RCC 7860 (cell line): ENCODE measurements at regions not wholly inside any gene's neighbourhood (a gene's known extent, or its start where the extent isn't known, plus 50 kb on each side); places are given as distances from the start of the nearest gene placed in this dataset.

Experiments used
- DNase-seq: peaks from one replicate; pipeline ENCODE4 v3.0.0-alpha.2; 2015; ENCODE audit warnings: low spot score
- FAIRE-seq: peaks from 2 replicates; lab custom pipeline; 2012; peaks lifted over from hg19 to GRCh38; lab: Jason Lieb, UNC

GRCh38 chr1:101098327-101098726 lies 72.7 kb upstream of the DPH5 start:
- FAIRE-seq (no peak), DNase-seq (no peak)

DNA sequence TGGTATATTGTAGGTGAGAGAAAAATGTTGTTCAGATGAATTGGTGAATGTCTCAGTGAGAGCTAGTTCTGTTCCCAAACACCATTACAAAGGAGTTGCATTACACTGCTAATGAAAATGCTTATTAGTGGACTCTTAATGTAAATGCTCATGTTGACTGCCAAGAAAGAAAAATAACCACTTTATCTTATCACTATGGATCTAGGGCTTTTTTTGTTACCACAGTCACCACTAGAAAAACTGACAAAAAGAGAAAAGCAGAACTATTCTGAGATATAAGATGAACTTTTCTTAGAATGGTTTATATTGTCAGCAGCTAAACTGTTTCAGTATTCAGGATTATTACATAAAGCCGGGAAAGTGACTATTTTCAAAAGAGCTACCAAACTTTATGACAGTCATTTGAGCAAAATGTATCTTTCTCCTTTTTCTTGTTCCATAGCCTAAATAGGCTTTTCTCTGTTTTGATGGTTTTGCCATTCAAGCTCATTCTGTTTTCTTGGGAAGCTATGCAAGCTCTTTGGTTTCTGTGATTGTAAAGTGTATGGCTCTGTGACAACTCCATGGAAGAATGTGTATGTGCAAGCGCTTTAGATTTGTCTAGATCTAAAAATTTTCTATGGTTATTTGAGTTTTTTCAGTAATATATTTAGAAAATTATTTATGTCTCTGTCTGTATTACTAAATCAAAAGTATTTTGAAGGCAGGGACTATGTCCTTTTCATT lies 64.2 kb upstream of the DPH5 start:
- DNase-seq (no peak), FAIRE-seq (no peak)

DNA sequence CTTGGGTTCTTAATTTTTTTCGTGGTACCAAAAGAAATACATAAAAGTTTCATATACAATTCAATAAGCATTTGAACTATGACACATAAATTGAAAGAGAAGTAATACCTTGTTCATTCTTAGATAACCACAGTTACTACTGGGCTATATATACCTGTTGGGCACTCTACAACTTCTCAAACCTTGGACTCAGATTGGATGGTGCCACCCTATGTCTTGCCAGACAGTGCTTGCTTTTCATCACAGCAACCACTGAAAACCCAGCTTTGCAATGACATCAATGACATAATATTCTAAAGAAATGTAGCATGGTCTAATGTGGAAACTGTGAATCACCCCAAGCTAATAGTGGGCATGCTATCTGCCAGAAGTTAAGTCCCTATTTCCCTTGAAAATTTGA lies 62.8 kb upstream of the DPH5 start:
- DNase-seq (no peak), FAIRE-seq (no peak)

- DNase-seq (no peak), FAIRE-seq (no peak)
Measured at GRCh38 chr1:101086783-101087182, 61.2 kb upstream of the DPH5 start.

DNA sequence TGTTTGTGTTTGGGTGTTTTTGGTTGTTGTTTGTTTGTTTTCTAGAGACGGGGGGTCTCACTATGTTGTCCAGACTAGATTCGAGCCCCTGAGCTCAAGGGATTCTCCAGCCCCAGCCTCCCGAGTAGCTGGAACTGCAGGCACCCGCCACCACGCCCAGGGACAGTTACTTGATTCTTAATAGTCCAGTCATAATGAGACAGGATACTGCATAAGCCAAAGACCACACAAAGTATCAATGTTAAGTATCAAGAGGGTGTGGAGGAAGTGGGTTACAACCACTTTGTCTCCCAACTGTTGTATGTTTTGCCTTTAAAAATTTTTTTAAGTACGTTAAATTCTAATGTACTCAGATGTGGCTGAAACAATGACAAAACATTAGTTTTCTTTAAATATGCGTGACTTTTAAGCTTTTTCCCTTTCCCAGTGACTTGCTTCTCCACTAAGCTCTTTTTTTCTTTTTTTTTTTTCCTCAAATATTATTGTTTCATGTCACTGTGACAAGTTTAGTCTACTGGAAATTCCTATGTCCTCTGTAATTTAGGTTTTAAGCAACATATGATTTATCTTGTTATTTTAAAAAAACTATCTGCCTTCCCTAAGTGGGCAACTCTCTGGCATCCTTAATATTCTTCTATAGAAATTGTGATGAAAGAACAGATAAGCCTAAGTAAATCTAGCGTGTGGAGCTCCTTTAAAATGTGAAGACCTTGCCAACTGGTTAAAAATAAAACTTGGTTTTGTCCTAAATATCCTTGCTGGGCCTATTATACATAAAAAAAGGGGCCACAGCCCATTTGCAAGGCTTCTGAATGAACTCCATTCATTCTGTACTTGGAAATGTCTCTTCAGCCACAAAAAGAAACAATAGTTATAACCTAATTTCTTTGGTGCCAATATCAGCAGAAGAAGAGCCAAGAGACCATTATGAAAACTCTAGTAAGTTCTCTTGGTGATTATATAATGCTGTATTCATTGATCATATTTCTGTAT lies 56.2 kb upstream of the DPH5 start:
- FAIRE-seq = no peak
- DNase-seq = no peak

DNA sequence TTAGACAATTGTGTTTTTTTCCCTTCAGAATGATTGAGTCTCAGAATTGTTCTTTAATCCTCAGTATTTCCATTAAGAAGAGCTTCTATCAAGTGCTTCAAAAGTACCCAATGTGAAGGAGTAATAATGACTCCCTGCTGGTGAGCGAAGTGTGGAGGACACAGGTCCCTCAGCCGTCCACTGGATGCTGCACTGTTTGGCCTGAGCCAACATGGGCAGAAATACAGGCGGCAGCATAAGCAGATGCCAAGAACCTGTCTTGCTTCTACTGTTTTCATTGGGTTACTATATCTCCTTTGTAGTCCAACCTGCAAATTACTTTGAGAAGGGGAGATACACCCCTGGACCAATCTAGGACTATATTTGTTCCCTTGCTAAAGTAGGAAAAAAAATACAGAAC lies 55.3 kb upstream of the DPH5 start:
- no peak for FAIRE-seq
- DNase-seq = no peak

DNA sequence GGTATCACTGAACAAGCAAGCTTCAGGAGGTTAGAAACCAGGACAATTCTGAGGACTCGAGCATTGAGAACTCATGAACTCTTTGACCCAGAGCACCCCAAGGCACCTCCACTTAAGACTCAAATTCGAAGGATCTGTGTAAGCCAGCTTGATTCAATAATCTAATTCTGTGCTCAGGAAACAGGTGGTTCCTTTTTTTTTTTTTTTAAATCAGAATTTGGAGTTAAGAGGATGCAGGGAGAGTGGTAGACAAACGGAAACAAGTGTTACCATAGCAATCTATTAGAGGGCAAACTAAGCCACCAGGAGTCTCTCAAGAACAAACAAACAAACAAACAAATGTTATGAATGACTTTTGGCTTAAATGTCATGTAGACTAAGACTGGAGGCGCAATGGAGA lies 53.8 kb upstream of the DPH5 start:
- DNase-seq (no peak), FAIRE-seq (no peak)

DNA sequence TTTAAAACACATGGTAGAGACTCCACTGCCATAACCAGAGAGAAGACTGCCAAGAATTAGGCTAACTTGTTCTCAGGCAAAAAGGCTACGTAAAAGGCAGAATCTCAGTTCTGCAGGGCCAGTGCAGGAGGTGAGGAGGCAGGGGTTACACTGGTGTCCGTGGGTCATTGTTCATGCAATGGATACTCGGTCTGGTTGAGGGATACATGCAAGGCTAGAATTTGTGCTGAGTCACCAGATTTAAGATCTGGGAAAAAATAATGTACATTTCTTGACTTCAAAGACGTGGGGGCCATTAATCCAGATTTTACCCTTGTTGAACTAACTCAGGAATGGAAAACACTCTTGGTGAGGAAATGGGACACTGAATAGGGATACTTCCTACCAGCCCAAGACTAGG lies 52.3 kb upstream of the DPH5 start:
- FAIRE-seq (no peak), DNase-seq (no peak)

DNA sequence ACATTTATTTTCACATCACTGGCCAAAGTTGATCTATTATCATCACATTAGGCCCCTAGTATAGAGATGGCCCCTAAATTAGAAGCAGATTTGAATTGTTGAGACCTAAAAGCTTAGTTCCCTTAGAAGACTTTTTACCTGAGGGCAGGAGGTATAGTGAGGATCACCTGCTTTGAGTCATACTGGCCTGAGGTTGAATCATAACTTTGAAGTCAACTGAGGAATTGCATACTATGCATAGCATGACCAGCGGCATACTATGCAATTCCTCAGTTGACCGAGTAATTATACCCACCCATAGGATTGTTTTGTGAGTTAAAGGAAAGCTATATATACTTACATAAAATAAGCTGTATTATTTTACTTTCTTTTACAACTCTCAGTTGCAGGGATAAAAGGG lies 50.3 kb upstream of the DPH5 start:
- FAIRE-seq = no peak
- no peak for DNase-seq
